Sigmoid colon (tissue), 4 donors: ENCODE measurements at regions not wholly inside any gene's neighbourhood (a gene's known extent, or its start where the extent isn't known, plus 50 kb on each side); places are given as distances from the start of the nearest gene placed in this dataset.

ENCODE experiments used
- EP300 ChIP-seq, 4 donors: sonication (generic); formaldehyde crosslinking; IDR thresholded peaks; one replicate each; pipeline ENCODE4 v1.6.1; 2017; ENCODE audit warnings: antibody characterized with exemption in 4 of 4
- POLR2A ChIP-seq, 2 donors: fragments of 450-650 bp; IDR thresholded peaks; one replicate each; pipeline ENCODE4 v1.6.1; 2016; ENCODE audit warnings: antibody characterized with exemption in 2 of 2, mild to moderate bottlenecking in 2 of 2, moderate library complexity in 2 of 2
- POLR2AphosphoS5 ChIP-seq, 4 donors: sonication (generic); formaldehyde crosslinking; IDR thresholded peaks; one replicate each; pipeline ENCODE4 v1.6.1; 2017; ENCODE audit warnings: antibody characterized with exemption in 4 of 4
- TF ChIP-seq, protein P1 (sequence below), 4 experiments: fragments of 450-650 bp in 3 of 4; fragments of 200-600 bp in 1 of 4; IDR thresholded peaks; one replicate each; pipeline ENCODE4 v1.5.1; 2016 to 2019; ENCODE audit warnings: antibody characterized with exemption in 4 of 4, mild to moderate bottlenecking in 3 of 4, moderate library complexity in 2 of 4

DNA sequence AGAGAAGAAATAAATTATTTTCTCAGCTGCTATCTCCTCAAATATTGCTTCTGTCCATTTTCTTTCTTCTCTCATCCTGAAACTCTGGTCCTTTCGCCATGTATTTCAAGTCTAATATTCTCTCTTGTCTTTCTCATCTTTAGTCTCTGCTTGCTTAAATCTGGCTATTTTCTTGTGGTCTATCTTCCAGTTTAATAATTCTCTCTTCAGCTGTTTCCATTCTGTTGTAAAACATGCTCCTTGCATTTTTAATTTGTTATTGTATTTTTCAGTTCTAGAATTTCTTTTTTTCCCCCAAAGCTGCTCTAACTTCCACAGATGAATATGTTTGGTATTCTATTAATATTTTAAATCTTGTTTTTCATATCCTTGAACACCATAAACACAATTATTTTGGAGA, 70.1 kb upstream of the TMPRSS2 start:
- TF ChIP-seq POLR2A (IDR thresholded peaks at IDR 0.05) (no peak), EP300 (IDR thresholded peaks at IDR 0.05) (no peak), POLR2AphosphoS5 (IDR thresholded peaks at IDR 0.05) (no peak)
- TF ChIP-seq, protein P1, sequence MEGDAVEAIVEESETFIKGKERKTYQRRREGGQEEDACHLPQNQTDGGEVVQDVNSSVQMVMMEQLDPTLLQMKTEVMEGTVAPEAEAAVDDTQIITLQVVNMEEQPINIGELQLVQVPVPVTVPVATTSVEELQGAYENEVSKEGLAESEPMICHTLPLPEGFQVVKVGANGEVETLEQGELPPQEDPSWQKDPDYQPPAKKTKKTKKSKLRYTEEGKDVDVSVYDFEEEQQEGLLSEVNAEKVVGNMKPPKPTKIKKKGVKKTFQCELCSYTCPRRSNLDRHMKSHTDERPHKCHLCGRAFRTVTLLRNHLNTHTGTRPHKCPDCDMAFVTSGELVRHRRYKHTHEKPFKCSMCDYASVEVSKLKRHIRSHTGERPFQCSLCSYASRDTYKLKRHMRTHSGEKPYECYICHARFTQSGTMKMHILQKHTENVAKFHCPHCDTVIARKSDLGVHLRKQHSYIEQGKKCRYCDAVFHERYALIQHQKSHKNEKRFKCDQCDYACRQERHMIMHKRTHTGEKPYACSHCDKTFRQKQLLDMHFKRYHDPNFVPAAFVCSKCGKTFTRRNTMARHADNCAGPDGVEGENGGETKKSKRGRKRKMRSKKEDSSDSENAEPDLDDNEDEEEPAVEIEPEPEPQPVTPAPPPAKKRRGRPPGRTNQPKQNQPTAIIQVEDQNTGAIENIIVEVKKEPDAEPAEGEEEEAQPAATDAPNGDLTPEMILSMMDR (IDR thresholded peaks at IDR 0.05) = no peak
